ENCODE measurements at regions not wholly inside any gene's neighbourhood (a gene's known extent, or its start where the extent isn't known, plus 50 kb on each side); places are given as distances from the start of the nearest gene placed in this dataset.
"Not testable (repeated sequence)": the region's sequence is repeated elsewhere in the genome, so short reads cannot be mapped to it uniquely, and the experiment has no call there.

DNA sequence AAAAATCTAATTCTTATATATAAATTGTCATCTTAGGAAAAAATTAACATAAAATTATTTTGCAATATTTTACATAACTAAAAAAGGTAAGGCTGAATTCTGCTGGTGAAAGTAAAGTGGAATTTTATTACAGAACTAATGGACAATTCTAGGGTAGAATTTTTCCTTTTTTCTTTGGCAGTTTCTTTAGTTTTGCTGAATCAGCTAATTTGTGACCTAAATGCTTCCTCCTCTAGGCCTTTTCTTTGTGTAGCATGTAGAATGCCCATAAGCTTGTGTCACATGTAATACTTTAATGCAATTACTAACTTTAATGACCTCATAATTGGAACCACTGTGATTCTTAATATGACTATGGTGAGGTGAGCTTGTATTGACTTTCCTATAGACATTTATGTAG is 1378.4 kb upstream of the ADGRL4 start:
- FAIRE-seq (no peak), DNase-seq (ENCODE audit: low spot score) (no peak)

DNA sequence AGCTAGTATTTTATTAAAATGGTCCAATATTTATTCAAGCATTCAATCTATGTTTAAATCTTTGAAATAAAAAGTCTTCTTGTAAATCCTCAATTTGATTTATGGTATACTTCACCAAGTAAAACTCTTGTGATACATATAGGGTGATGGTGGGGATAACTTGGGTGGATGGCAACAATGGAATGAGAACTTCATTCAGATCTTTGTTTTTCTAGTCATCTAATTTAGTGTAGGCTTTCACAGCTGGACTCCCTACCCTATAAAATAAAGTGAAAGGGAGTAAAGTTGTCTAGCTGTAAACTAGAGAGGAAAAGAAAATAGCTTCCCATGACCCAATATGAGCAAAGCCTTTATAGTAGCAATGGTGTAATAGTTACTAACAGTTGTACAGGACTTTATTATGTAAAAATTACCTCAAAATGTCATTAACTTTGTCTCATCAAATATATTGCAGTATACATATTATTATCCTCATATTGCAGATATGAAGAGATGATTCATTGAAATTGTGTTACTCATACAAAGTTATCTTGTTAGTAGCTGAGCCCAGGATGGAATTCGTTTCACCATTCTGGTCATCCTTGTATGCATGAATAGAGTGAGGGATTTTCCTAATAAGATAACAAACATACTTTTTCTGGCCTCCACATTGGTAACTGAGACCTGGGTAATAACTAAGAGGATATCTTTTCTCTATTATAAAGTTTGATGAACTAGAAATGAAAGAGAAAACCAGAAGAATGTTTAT is 1377.7 kb upstream of the ADGRL4 start:
- FAIRE-seq (no peak), DNase-seq (ENCODE audit: low spot score) (no peak)

DNA sequence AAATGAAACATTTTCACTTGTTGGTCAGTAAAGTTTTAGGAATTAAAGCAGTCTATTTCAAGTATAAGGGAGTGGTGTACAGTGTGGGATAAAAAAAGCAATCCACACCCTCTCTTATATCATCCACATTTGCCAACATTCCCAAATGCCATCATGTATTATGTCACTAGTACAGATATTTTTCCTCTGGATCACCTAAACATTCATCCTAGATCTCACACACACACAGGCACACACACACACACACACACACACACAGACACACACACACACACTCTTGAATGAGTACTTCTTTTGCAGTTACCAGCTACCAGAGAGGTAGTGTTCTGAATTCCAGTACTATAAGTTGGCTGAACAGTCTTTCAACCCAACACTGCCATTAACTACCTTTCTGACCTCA is 1369.1 kb upstream of the ADGRL4 start:
- DNase-seq (ENCODE audit: low spot score) (peak; percentile 39), FAIRE-seq (no peak)

DNA sequence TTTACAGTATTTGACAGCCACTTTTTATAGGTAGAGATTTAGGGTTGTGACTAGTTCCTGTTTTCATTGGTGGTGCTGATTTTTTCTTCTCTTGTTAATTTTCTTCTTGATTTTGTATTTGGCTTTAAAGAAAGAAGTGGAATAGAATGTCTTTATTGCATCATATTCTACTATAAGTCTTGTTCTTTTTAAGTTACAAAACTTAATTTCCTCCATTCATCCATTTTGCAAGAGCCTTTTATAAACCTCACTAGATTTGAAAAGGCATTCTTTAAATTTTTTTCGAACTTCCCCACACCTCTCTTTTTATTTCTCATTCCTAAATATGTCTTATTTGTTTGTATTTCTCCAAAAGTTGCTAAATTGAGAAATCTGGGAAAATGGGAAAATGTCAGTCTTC is 1368.6 kb upstream of the ADGRL4 start:
- DNase-seq (ENCODE audit: low spot score) (no peak), FAIRE-seq (no peak)

DNA sequence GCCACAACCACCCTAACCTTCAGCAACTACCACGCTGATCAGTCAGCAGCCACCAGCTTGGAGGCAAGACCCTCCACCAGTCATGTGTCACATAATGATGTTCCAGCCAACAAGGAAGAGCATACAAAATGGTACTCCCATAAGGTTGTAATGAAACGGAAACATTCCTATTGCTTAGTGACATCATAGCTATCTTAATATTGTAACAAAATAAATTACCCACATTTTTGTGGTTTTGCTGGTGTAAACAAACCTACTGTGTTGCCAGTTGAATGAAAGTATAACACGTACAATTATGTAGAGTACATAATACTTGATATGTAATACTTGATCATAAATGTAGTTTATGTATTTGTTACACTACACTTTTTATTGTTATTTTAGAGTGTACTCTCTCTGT is 1363.2 kb upstream of the ADGRL4 start:
- DNase-seq (ENCODE audit: low spot score): no peak
- no peak for FAIRE-seq

DNA sequence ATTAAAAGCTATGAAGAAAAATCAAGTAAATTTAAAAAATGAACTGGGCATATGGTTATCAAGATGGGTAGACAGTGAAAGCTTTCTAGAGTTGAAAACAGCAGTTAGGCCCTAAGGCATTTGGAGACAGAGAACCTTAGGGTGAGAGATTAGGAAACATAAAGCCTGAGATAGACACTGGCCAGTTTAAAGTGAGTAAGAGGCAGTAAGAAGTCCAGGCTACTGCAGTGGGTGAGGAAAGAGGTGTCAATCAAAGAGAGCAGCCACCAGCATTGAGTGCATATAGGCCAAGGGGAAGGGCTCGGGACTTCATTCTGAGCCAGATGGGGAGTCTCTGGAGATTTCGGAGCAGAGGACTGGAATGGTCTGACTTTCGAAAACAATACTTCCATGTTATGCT is 1360.5 kb upstream of the ADGRL4 start:
- DNase-seq (ENCODE audit: low spot score): no peak
- no peak for FAIRE-seq

DNA sequence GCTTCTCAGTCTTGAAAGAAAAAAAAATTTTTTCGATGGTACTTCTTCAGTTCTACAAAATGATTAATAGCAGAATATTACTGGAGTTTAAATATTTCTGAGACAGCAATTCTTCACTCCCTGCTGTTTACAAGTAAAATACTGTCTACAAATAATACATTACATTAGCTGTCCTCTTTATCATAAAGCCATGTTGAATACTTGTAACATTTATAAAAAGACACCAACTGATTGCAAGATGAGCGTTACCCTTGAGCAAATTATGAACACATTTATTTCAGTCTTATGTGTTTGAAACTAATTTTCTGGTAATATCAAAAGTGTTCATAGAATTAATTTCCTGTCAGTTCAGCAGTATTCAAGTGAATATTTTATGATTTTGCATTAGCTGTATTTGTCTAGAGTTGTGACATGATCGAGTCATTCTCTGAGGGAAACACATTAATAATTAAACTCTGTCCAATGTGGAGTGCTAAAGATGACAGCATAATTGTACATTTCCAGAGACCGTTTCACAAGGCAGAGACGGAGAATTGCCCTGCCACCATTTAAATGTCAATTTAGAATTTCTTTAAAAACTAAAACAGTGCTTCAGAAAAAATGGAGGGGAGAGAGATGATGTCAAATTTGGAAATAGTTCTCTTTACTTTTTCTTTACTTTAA is 1359.0 kb upstream of the ADGRL4 start:
- DNase-seq (ENCODE audit: low spot score) (no peak), FAIRE-seq (no peak)

DNA sequence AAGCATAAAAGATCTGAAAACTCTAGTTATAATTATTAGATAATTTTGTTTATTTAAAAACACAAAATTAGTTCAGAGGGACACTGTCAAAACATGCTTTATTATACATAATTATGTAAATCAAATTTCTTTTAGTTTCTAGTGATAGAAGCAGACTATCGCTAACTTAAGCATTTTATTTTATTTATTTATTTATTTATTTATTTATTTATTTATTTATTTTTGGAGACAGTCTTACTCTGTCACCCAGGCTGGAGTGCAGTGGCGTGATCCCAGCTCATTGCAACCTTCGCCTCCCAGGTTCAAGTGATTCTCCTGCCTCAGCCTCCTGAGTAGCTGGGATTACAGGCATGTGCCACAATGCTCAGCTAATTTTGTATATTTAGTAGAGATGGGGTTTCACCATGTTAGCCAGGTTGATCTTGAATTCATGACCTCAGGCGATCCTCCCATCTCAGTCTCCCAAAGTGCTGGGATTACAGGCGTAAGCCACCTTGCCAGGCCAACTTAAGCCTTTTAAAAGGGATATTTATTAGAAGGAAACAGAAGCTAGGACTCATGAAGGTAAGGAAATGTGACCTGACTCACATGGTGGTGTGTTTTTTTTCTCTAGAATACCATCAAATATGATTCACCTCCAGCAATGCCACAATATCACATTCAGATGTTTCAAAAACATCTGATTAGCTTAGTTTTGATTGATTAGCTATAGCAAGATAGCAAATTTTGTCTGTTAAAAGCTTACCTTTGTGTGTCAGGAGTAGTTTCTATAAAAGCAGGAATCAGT is 1357.4 kb upstream of the ADGRL4 start:
- DNase-seq (ENCODE audit: low spot score) (no peak), FAIRE-seq (no peak)

DNA sequence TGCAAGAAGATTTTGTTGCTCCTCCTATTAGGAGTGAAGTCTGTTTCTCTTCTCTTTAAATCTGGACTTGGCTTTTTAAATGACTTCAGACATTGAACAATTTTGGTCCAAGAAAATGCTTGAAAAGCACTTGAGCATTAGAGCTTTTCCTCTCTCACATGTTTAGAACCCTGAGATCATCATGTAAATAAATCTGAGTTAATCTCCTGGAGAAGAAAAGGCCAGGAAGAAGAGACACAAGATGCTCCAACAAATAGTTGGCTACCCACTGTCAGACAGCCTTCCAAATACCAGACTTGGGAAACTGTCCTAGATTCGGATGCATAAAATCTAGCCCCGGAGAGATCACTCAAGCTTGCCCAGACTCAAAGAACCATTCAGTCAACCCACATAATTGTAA is 1353.1 kb upstream of the ADGRL4 start:
- FAIRE-seq: no peak
- no peak for DNase-seq (ENCODE audit: low spot score)

DNA sequence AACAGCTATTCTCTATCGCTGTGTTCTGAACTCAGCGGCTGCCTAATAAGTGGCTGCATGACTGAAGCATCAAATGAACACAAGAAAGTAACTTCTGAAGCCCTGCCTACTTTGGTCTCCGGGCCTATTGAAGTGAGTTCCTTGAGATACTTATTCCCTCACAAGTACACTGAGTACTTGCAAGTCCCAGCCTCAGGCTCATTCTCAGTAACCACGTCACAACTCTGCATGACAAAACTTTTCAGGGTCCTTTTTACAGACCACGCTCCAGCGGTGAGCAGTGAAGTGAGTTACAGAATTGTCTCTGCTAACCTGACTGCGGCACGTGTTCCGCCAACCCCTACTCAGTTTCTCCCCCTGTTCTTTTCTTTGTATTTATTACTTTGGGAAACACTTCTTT is 1342.7 kb upstream of the ADGRL4 start:
- FAIRE-seq: no peak
- no peak for DNase-seq (ENCODE audit: low spot score)

DNA sequence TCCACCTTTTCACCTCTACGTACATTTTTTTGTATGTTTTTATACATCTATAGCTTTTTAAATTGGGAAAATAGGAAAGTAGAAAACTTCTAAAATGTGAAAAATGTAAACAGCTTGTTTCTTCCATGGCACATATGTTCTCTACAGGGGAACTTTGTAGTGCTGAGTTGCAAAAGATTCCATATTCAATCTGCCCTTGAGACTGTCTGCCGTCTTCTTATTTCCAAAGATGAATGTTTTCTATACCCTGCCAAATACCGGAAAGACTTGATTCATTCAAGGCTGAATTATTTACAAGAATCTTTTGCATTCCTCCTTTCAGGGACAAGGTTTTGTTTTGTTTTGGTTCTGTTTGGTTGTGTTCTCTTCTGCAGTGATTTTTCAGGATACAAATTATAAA is 1334.5 kb upstream of the ADGRL4 start:
- DNase-seq (ENCODE audit: low spot score): no peak
- FAIRE-seq: no peak

DNA sequence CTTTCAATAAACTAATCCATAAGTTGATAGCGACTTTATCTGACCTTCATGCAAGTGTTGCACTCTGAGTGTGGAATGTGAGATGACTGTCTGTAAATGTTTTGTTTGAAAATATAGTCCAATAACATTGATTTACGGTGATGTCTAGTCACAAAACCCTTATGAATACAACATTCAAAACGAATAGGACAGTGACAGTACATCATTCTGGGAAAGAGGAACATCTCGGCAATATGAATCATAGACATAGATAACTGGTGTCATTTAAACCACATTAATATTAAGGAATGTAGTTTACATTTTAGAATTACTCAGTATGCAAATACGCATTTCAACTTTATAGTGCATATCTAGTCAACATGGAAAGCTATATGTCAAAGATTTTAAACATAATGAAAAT is 1311.6 kb upstream of the ADGRL4 start:
- no peak for DNase-seq (ENCODE audit: low spot score)
- no peak for FAIRE-seq

DNA sequence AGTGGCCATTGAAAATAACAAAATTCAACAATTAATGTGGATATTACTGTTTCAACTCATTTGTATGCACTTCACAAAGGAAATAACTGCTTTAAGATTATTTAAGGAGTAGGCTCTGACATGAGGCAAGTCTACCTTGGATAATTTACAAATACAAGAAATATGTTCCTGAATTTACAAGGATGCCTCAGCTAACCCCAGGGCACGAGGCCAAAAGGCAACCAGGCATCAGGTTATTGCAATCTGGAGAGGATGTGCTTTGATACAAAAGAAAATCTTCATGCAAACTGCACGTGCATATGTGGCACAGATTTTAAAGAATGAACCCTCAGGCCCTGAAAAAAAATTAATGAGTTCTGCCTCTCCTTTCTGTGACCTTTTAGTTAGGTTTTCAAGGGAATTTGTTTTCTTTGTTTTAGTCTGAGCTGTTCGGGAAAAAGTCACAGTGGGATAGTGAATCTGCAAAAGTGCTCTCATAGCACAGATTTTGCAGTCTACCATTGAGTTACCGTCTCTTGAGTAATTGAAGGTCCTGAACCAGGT is 1304.2 kb upstream of the ADGRL4 start:
- DNase-seq (ENCODE audit: low spot score) (no peak), FAIRE-seq (no peak)

DNA sequence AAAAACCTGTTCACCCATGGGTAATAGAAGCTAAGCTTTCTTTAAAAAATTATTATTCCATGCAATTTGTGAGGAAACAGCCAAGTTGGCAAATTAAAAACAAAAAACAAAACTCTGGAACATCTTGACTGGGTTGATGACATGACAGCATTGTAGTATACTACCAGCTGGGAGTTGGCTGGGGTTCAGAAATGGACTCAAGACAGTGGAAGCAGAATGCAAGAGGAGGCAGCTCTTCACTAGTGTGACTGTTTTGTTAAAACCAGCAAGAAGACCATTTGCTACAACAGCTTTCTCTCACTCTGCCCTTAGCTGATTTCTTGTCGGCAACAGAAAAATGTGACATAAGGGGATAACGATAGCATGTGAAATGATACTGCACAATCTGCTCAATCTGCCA is 1298.9 kb upstream of the ADGRL4 start:
- DNase-seq (ENCODE audit: low spot score) (no peak), FAIRE-seq (no peak)

DNA sequence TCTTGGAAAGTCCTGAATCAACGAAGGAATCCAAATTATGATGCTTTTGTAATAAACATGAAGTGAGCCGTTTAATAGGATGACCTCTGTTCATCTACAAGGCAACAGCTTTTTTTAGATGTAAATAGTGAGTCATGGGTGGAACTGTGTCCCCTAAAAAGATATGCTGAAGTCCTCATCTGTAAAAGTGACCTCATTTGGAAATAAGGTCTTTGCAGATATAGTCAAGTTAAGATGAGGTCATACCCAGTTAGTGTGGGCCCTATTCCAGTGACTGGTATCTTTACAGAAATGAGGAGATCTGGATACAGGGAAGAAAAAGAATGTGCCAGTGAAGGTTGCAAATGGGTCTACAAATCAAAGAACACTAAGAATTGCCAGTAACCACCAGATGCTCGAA is 1287.3 kb upstream of the ADGRL4 start:
- FAIRE-seq (no peak), DNase-seq (ENCODE audit: low spot score) (no peak)

DNA sequence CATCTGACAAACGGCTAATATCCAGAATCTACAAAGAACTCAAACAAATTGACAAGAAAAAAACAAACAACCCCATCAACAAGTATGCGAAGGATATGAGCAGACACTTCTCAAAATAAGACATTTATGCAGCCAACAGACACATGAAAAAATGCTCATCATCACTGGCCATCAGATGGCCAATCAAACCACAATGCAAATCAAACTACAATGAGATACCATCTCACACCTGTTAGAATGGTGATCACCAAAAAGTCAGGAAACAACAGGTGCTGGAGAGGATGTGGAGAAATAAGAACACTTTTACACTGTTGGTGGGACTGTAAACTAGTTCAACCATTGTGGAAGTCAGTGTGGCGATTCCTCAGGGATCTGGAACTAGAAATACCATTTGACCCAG is 1282.2 kb upstream of the ADGRL4 start:
- FAIRE-seq; DNase-seq (ENCODE audit: low spot score): not testable (repeated sequence)

DNA sequence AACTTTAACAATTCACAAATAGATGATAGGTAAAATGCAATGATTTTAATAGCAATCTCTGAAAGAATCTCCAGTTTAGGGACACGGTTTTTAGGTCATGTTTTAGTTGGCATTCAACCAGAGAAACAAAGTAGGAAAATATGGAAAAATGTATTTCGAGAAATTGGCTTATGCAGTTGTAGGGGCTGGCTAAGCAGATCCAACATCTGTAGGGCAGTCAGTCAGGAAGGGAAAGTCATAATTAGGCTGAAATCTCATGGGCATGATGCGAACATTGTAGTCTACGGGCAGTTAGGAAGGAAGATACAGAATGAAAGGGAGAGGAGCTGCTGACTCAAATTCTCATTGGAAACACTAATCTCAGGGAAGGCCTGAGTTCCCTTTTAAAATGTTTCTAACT is 1276.0 kb upstream of the ADGRL4 start:
- no peak for FAIRE-seq
- DNase-seq (ENCODE audit: low spot score): no peak

DNA sequence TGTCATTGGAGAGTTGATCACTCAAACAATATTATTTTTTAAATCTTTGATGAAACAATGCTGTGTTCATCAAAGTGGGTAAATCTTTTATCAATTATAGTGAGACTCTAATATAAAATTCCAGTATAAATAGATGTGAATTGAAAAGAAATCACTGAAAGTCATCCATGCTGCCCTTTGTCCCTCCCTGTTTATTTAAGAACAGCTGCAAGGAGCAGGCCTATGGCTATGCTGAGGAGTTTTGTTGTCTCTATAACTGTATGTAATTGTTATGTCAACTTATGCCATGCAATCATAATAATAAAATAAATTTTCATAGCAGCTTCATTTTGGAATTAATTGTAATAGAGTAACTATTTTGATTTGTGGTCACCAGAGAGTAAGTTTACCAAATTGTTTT is 1272.4 kb upstream of the ADGRL4 start:
- no peak for DNase-seq (ENCODE audit: low spot score)
- no peak for FAIRE-seq

DNA sequence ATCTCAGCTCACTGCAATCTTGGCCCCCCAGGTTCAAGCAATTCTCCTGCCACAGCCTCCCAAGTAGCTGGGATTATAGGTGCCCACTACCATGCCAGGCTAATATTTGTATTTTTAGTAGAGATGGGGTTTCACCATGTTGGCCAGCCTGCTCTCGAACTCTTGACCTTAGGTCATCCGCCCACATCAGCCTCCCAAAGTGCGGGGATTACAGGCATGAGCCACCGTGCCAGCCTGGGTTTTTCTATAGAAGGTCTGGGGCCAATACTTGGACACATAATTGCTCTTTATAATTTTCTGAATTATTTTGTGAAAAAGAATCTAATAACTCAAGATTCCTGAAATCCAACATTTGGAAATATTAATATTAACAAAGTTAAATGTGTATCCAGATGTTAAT is 1267.7 kb upstream of the ADGRL4 start:
- no peak for FAIRE-seq
- DNase-seq (ENCODE audit: low spot score): no peak

DNA sequence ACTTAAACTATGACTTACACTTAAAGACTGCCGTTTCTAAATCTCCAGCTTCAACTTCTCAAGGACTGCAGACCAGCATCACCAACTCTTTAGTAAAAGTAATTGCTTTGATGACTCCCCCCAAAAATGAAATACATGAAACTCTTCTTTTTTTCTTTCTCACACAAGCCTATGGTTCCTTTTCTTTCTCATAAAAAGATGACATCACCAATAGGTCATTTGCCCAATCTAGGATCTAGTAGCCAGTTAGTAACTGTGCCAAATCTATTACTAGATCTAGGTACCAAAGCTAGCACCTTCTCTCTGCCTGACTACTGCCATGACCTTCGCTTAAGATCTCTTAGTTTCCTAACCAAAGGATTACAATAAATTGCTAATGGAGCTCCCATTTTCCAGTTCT is 1266.0 kb upstream of the ADGRL4 start:
- FAIRE-seq: no peak
- no peak for DNase-seq (ENCODE audit: low spot score)

DNA sequence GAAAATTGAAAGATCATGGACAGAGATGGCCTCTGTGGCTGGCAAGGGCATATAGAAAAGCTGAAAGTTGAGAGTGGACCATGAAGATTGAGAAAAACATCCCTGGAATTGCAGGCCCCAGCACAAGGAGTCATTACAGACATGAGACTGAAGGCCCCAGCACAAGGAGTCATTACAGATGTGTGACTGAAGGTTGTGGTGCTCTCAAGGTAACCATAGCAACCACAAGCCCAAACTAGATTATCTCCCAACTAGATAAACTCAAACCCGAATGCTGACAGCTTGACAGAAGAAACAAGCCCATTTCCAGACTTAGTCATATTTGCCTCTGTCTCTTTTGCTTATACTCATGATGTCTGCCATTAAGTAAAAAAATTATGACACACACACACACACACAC is 1252.1 kb upstream of the ADGRL4 start:
- FAIRE-seq (no peak), DNase-seq (ENCODE audit: low spot score) (no peak)

DNA sequence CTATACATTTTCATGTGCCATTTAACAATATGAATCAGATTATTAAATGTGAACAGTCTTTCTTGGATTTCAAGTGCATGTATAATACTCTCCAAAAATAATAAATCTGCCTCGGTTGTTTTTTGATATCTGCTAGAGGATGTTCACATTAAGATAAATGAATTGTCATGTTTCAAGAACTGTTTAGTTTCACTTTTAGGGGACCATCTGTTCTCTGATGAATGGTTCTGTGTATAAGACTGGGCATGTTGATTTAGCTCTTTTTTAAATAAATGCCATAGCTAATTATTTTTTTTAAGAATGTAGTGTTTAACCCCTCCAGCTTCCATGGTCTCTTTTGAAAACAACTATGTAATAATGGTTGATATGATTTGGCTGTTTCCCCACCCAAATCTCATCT is 1245.1 kb upstream of the ADGRL4 start:
- FAIRE-seq: no peak
- no peak for DNase-seq (ENCODE audit: low spot score)

Measured in urothelium cell line (cell line).